ENCODE measurements at regions not wholly inside any gene's neighbourhood (a gene's known extent, or its start where the extent isn't known, plus 50 kb on each side); places are given as distances from the start of the nearest gene placed in this dataset.

DNA sequence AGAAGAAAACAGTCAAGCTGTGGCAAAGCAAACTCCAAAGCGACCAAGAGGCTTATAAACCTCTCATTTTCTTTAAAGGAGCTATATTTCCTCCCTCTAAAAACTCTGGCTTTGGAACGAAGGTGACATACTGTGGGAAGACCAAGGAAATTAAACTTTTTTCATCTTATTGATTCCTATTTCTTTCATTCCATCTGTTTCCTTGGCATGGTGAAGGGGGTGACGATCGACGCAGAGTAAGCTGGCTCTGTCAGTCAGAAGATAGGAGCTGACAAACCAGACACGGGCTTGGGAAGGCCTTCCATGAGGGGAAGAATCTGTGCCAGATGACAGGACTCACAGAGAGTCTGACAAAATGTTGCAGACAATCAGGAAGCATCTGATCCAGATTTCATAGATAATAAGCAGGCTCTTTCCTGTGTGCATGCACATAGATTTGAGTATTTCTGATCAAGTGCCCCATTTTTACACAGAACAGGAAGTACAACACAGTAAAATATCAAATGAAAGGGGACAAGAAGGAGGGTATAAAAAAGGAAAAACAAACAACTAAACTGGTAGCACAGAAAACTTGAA is 261.7 kb downstream of the SATB2 start:
- dilution Hi-C loops (cut with MboI; ENCODE audit: extremely low pct_ligation_motif_present, low sequenced_read_pairs), result no loop called here
- H2AFZ ChIP-seq (ENCODE audit: low read depth, low read length), result no peak overlapping the region
- H3K27me3 ChIP-seq (ENCODE audit: control insufficient read depth in 2 of 2, insufficient read depth in 2 of 2, low read length in 2 of 2), result no peaks in the 10 kb centered on the region
- no peaks in the 10 kb centered on the region for H3K36me3 ChIP-seq (ENCODE audit: control insufficient read depth in 2 of 2, extremely low read depth in 1 of 2, insufficient read depth in 2 of 2, low read length in 2 of 2)
- H3K9ac ChIP-seq (replicated peaks; ENCODE audit: extremely low read depth, insufficient read depth, low read length), result no peak overlapping the region
- no TSS peak for BruUV-seq (replicated peaks)
- ChIA-PET POLR2A (no interaction called here), CTCF (no interaction called here)
- no peaks in the 10 kb centered on the region for H3K79me2 ChIP-seq (ENCODE audit: control insufficient read depth, insufficient read depth, low read length)
- H3K4me3 ChIP-seq (replicated peaks in 1 of 3; ENCODE audit: insufficient read depth in 1 of 3, low read depth in 1 of 3, low read length in 3 of 3), result no peak overlapping the region
- DNase-seq (ENCODE audit: low read depth, low spot score) (no peak), FAIRE-seq (no peak)
- intact Hi-C loops (cut with micrococcal nuclease), result no loop called here
- no peaks in the 10 kb centered on the region for H3K9me1 ChIP-seq (replicated peaks; ENCODE audit: control insufficient read depth, extremely low read depth, insufficient read depth, low read length)
- H3K4me2 ChIP-seq (ENCODE audit: insufficient read depth, low read length), result no peak overlapping the region
- no peaks in the 10 kb centered on the region for H3K4me1 ChIP-seq (ENCODE audit: control insufficient read depth, extremely low read depth, insufficient read depth, low read length)
- H4K20me1 ChIP-seq (replicated peaks; ENCODE audit: control insufficient read depth, extremely low read depth, insufficient read depth, low read length), result no peaks in the 10 kb centered on the region
- no peak overlapping the region for H3K27ac ChIP-seq (ENCODE audit: insufficient read depth, low read depth, low read length)
- no peak for TF ChIP-seq FOS (IDR thresholded peaks at IDR 0.05; ENCODE audit: borderline replicate concordance, insufficient read depth, low read length)
- TF ChIP-seq JUN (IDR thresholded peaks at IDR 0.05; ENCODE audit: borderline replicate concordance, insufficient read depth, insufficient read length, low read depth), result no peak
- no peak for TF ChIP-seq CTCF (IDR thresholded peaks at IDR 0.05; ENCODE audit: extremely low read depth in 1 of 2, insufficient read depth in 1 of 2, low read depth in 1 of 2, low read length in 2 of 2)
- TF ChIP-seq MAX (IDR thresholded peaks at IDR 0.05; ENCODE audit: insufficient read depth, insufficient read length), result no peak
- TF ChIP-seq EZH2 (IDR thresholded peaks at IDR 0.05; ENCODE audit: borderline replicate concordance, low read depth, low read length, severe bottlenecking), result no peak
- TF ChIP-seq POLR2A (IDR thresholded peaks at IDR 0.05; ENCODE audit: low read depth, low read length), result no peak
- no peak for TF ChIP-seq MYC (IDR thresholded peaks at IDR 0.05; ENCODE audit: low read depth, low read length)
- no peak for TF ChIP-seq POLR2AphosphoS5 (IDR thresholded peaks at IDR 0.05; ENCODE audit: insufficient read depth, low read depth, low read length)
- TF ChIP-seq GATA2 (IDR thresholded peaks at IDR 0.05; ENCODE audit: insufficient read depth, insufficient read length, low read depth, low read length), result no peak
- H3K9me3 ChIP-seq (replicated peaks; ENCODE audit: control insufficient read depth, insufficient read depth, low read length), result peaks cover 2% of the 10 kb centered on the region
